KOPT-K1 (cell line): ENCODE measurements at regions not wholly inside any gene's neighbourhood (a gene's known extent, or its start where the extent isn't known, plus 50 kb on each side); places are given as distances from the start of the nearest gene placed in this dataset.

ENCODE experiments used
- H3K27ac ChIP-seq: fragments of 200-600 bp; sonication (generic); 2 replicates; pipeline ENCODE4 v1.5.1; 2016; ENCODE audit warnings: antibody characterized with exemption, mild to moderate bottlenecking, low read depth, low read length; ENCODE audit not compliant: poor library complexity, severe bottlenecking
- H3K36me3 ChIP-seq: fragments of 200-600 bp; sonication (generic); 2 replicates; pipeline ENCODE4 v1.5.1; 2017; ENCODE audit warnings: antibody characterized with exemption, mild to moderate bottlenecking, low read length, moderate library complexity; ENCODE audit not compliant: insufficient read depth
- H3K9me3 ChIP-seq: fragments of 200-600 bp; sonication (generic); 2 replicates; pipeline ENCODE4 v1.5.1; 2017; ENCODE audit warnings: antibody characterized with exemption, low read length, mild to moderate bottlenecking; ENCODE audit not compliant: insufficient read depth, poor library complexity, severe bottlenecking

GRCh38 chr6:142676027-142676443 lies 268.9 kb downstream of the HIVEP2 start:
- H3K36me3 ChIP-seq = no peaks in the 10 kb centered on the region
- no peak overlapping the region for H3K27ac ChIP-seq

GRCh38 chr6:142676647-142677192 lies 268.3 kb downstream of the HIVEP2 start:
- no peak overlapping the region for H3K27ac ChIP-seq
- no peaks in the 10 kb centered on the region for H3K9me3 ChIP-seq
- H3K36me3 ChIP-seq = no peaks in the 10 kb centered on the region

More at GRCh38 chr6:142676027-142676443, 268.9 kb downstream of the HIVEP2 start:
- no peaks in the 10 kb centered on the region for H3K9me3 ChIP-seq

GRCh38 chr6:142679907-142680700 lies 264.9 kb downstream of the HIVEP2 start:
- Histone ChIP-seq H3K9me3 (no peaks in the 10 kb centered on the region), H3K27ac (no peak overlapping the region), H3K36me3 (no peaks in the 10 kb centered on the region)

GRCh38 chr6:142681099-142681498 lies 263.9 kb downstream of the HIVEP2 start:
- Histone ChIP-seq H3K9me3 (no peaks in the 10 kb centered on the region), H3K36me3 (no peaks in the 10 kb centered on the region), H3K27ac (no peak overlapping the region)

- Histone ChIP-seq H3K9me3 (no peaks in the 10 kb centered on the region), H3K36me3 (no peaks in the 10 kb centered on the region), H3K27ac (no peak overlapping the region)
Measured at GRCh38 chr6:142682985-142683384, 262.0 kb downstream of the HIVEP2 start.

GRCh38 chr6:142683714-142684141 lies 261.2 kb downstream of the HIVEP2 start:
- no peaks in the 10 kb centered on the region for H3K9me3 ChIP-seq
- H3K27ac ChIP-seq = no peak overlapping the region
- no peaks in the 10 kb centered on the region for H3K36me3 ChIP-seq

GRCh38 chr6:142684371-142684770 lies 260.6 kb downstream of the HIVEP2 start:
- no peaks in the 10 kb centered on the region for H3K9me3 ChIP-seq
- H3K27ac ChIP-seq = no peak overlapping the region

GRCh38 chr6:142685852-142686506 lies 259.0 kb downstream of the HIVEP2 start:
- H3K9me3 ChIP-seq = no peaks in the 10 kb centered on the region
- no peak overlapping the region for H3K27ac ChIP-seq
- no peaks in the 10 kb centered on the region for H3K36me3 ChIP-seq

More at GRCh38 chr6:142684371-142684770, 260.6 kb downstream of the HIVEP2 start:
- no peaks in the 10 kb centered on the region for H3K36me3 ChIP-seq

GRCh38 chr6:142686507-142686887 lies 258.5 kb downstream of the HIVEP2 start:
- Histone ChIP-seq H3K27ac (no peak overlapping the region), H3K9me3 (no peaks in the 10 kb centered on the region), H3K36me3 (no peaks in the 10 kb centered on the region)

GRCh38 chr6:142692942-142693341 lies 252.0 kb downstream of the HIVEP2 start:
- no peaks in the 10 kb centered on the region for H3K36me3 ChIP-seq
- no peak overlapping the region for H3K27ac ChIP-seq
- no peaks in the 10 kb centered on the region for H3K9me3 ChIP-seq

GRCh38 chr6:142693441-142693840 lies 251.5 kb downstream of the HIVEP2 start:
- Histone ChIP-seq H3K9me3 (no peaks in the 10 kb centered on the region), H3K36me3 (no peaks in the 10 kb centered on the region), H3K27ac (no peak overlapping the region)

GRCh38 chr6:142694054-142694453 lies 250.9 kb downstream of the HIVEP2 start:
- Histone ChIP-seq H3K36me3 (no peaks in the 10 kb centered on the region), H3K9me3 (no peaks in the 10 kb centered on the region), H3K27ac (no peak overlapping the region)

GRCh38 chr6:142695016-142695415 lies 250.0 kb downstream of the HIVEP2 start:
- Histone ChIP-seq H3K27ac (no peak overlapping the region), H3K36me3 (no peaks in the 10 kb centered on the region), H3K9me3 (no peaks in the 10 kb centered on the region)

- Histone ChIP-seq H3K9me3 (no peaks in the 10 kb centered on the region), H3K27ac (no peak overlapping the region), H3K36me3 (no peaks in the 10 kb centered on the region)
Measured at GRCh38 chr6:142696123-142697000, 248.6 kb downstream of the HIVEP2 start.

GRCh38 chr6:142697001-142697335 lies 248.0 kb downstream of the HIVEP2 start:
- Histone ChIP-seq H3K27ac (no peak overlapping the region), H3K36me3 (no peaks in the 10 kb centered on the region), H3K9me3 (no peaks in the 10 kb centered on the region)
